Esophagus (tissue), 2 donors: ENCODE measurements at regions not wholly inside any gene's neighbourhood (a gene's known extent, or its start where the extent isn't known, plus 50 kb on each side); places are given as distances from the start of the nearest gene placed in this dataset.
"Not testable (repeated sequence)": the region's sequence is repeated elsewhere in the genome, so short reads cannot be mapped to it uniquely, and the experiment has no call there.

Experiments used
- H3K27ac ChIP-seq, 2 donors: one replicate each; pipeline ENCODE4 v1.5.1; 2013; ENCODE audit warnings: low read depth in 2 of 2, mild to moderate bottlenecking in 2 of 2, inconsistent platforms in 1 of 2, low read length in 1 of 2, moderate library complexity in 1 of 2
- H3K27me3 ChIP-seq, 2 donors: one replicate each; pipeline ENCODE4 v1.6.1; 2013; ENCODE audit warnings: low read length in 2 of 2, control low read depth in 1 of 2, mild to moderate bottlenecking in 1 of 2; ENCODE audit not compliant: insufficient read depth in 2 of 2, control insufficient read depth in 1 of 2
- H3K36me3 ChIP-seq, 2 donors: one replicate each; pipeline ENCODE4 v1.6.1; 2013; ENCODE audit warnings: low read length in 1 of 2; ENCODE audit not compliant: control insufficient read depth in 2 of 2, insufficient read depth in 2 of 2
- H3K4me1 ChIP-seq, 2 donors: one replicate each; pipeline ENCODE4 v1.6.1; 2013; ENCODE audit warnings: low read length in 1 of 2; ENCODE audit not compliant: control insufficient read depth in 2 of 2, insufficient read depth in 2 of 2
- H3K4me3 ChIP-seq, 2 donors: one replicate each; pipeline ENCODE4 v1.5.1; 2013; ENCODE audit warnings: low read length in 2 of 2, mild to moderate bottlenecking in 2 of 2, low read depth in 1 of 2, moderate library complexity in 1 of 2
- H3K9me3 ChIP-seq, 2 donors: one replicate each; pipeline ENCODE4 v1.6.1; 2013; ENCODE audit warnings: mild to moderate bottlenecking in 2 of 2, low read depth in 1 of 2, low read length in 1 of 2, moderate library complexity in 1 of 2; ENCODE audit not compliant: control insufficient read depth in 2 of 2, insufficient read depth in 1 of 2
- WGBS, 2 donors: extraction: QIAGEN DNeasy Blood & Tissue Kit; methylation state at CpG; one replicate each; pipeline ENCODE4 v1.1.7; 2013; 5-methylcytosine and 5-hydroxymethylcytosine counted together
- donor health status: healthy with polysubstance abuse.
- donor health status: Bipolar disorder and iron deficiency.

- 86% methylated on average over 17 of the region's 17 CpGs for WGBS, 2 donors
- H3K27ac ChIP-seq = no peak overlapping the region
- no peaks in the 10 kb centered on the region for H3K27me3 ChIP-seq
- no peaks in the 10 kb centered on the region for H3K9me3 ChIP-seq
- no peak overlapping the region for H3K4me3 ChIP-seq
- H3K36me3 ChIP-seq = no peaks in the 10 kb centered on the region
- H3K4me1 ChIP-seq = no peaks in the 10 kb centered on the region
These were observed 74.7 kb downstream of the TTLL2 start for GRCh38 chr6:167399599-167399998.

- Histone ChIP-seq H3K36me3 (no peaks in the 10 kb centered on the region), H3K4me3 (no peak overlapping the region), H3K4me1 (no peaks in the 10 kb centered on the region), H3K27ac (no peak overlapping the region), H3K9me3 (no peaks in the 10 kb centered on the region), H3K27me3 (no peaks in the 10 kb centered on the region)
- WGBS, 2 donors = 88% methylated on average over 18 of the region's 18 CpGs
These were observed 75.7 kb downstream of the TTLL2 start for GRCh38 chr6:167400482-167401138.

- Histone ChIP-seq H3K4me1 (no peaks in the 10 kb centered on the region), H3K4me3 (no peak overlapping the region), H3K36me3 (no peaks in the 10 kb centered on the region), H3K27me3 (no peaks in the 10 kb centered on the region), H3K9me3 (no peaks in the 10 kb centered on the region), H3K27ac (no peak overlapping the region)
- WGBS, 2 donors = 58 to 59% methylated on average over 20 of the region's 20 CpGs
These were observed 76.8 kb downstream of the TTLL2 start for GRCh38 chr6:167401525-167402194.

GRCh38 chr6:167402195-167402686, 77.4 kb downstream of the TTLL2 start:
- Histone ChIP-seq H3K27ac (no peak overlapping the region), H3K4me3 (no peak overlapping the region), H3K9me3 (no peaks in the 10 kb centered on the region), H3K27me3 (no peaks in the 10 kb centered on the region), H3K4me1 (no peaks in the 10 kb centered on the region), H3K36me3 (no peaks in the 10 kb centered on the region)
- 81 to 84% methylated on average over 16 of the region's 16 CpGs for WGBS, 2 donors

- Histone ChIP-seq H3K27me3 (no peaks in the 10 kb centered on the region), H3K36me3 (no peaks in the 10 kb centered on the region), H3K9me3 (no peaks in the 10 kb centered on the region), H3K4me1 (no peaks in the 10 kb centered on the region), H3K4me3 (no peak overlapping the region), H3K27ac (no peak overlapping the region)
- WGBS, 2 donors = 79 to 84% methylated on average over 4 of the region's 4 CpGs
These were observed 78.5 kb downstream of the TTLL2 start for GRCh38 chr6:167403427-167403826.

GRCh38 chr6:167404385-167405049, 79.6 kb downstream of the TTLL2 start:
- H3K4me1 ChIP-seq = no peaks in the 10 kb centered on the region
- no peak overlapping the region for H3K27ac ChIP-seq
- no peak overlapping the region for H3K4me3 ChIP-seq
- no peaks in the 10 kb centered on the region for H3K27me3 ChIP-seq
- WGBS, 2 donors = 78 to 80% methylated on average over 17 of the region's 17 CpGs
- no peaks in the 10 kb centered on the region for H3K9me3 ChIP-seq
- H3K36me3 ChIP-seq = no peaks in the 10 kb centered on the region

GRCh38 chr6:167405778-167406532, 81.1 kb downstream of the TTLL2 start:
- no peaks in the 10 kb centered on the region for H3K27me3 ChIP-seq
- H3K27ac ChIP-seq = no peak overlapping the region
- WGBS, 2 donors = 79 to 86% methylated on average over 14 of the region's 14 CpGs
- no peaks in the 10 kb centered on the region for H3K4me1 ChIP-seq
- H3K4me3 ChIP-seq = no peak overlapping the region
- no peaks in the 10 kb centered on the region for H3K9me3 ChIP-seq
- H3K36me3 ChIP-seq = no peaks in the 10 kb centered on the region

- WGBS, 2 donors = 86 to 89% methylated on average over 16 of the region's 16 CpGs
- H3K4me3 ChIP-seq, H3K27me3 ChIP-seq, H3K4me1 ChIP-seq, H3K27ac ChIP-seq, H3K9me3 ChIP-seq, H3K36me3 ChIP-seq: not testable (repeated sequence)
These were observed 81.8 kb downstream of the TTLL2 start for GRCh38 chr6:167406533-167407238.
